MCF 10A (cell line): ENCODE measurements at regions not wholly inside any gene's neighbourhood (a gene's known extent, or its start where the extent isn't known, plus 50 kb on each side); places are given as distances from the start of the nearest gene placed in this dataset.

Source experiments
- BruUV-seq: library from RNA; stranded (reverse); fragments of 400-500 nt; replicated peaks from 2 replicates; lab custom pipeline; 2021; lab: Mats Ljungman, UMichigan
- CTCF ChIA-PET: fragments of 300-600 bp; sonication (Branson Sonifier 250); formaldehyde crosslinking; extraction: SDS; loops from one replicate; lab custom pipeline; 2021; ENCODE audit warnings: antibody characterized with exemption, inconsistent platforms; lab: Yijun Ruan, JAX
- POLR2A ChIA-PET: fragments of 300-600, 350-650 bp; sonication (Branson Sonifier 250); formaldehyde crosslinking; extraction: SDS; loops from one replicate; lab custom pipeline; 2020; ENCODE audit warnings: antibody characterized with exemption, inconsistent platforms; lab: Yijun Ruan, JAX
- DNase-seq: peaks from one replicate; pipeline ENCODE4 v3.0.0-alpha.2; 2018; ENCODE audit not compliant: unreplicated experiment
- H3K27ac Mint-ChIP-seq: one replicate; pipeline ENCODE4 v1.8.0; 2022; ENCODE audit warnings: mild to moderate bottlenecking, low read depth, mixed read lengths; ENCODE audit not compliant: unreplicated experiment
- H3K27me3 Mint-ChIP-seq: one replicate; pipeline ENCODE4 v1.8.0; 2022; ENCODE audit warnings: mixed read lengths; ENCODE audit not compliant: insufficient read depth, unreplicated experiment
- H3K36me3 Mint-ChIP-seq: one replicate; pipeline ENCODE4 v1.8.0; 2022; ENCODE audit warnings: mild to moderate bottlenecking, moderate library complexity, mixed read lengths; ENCODE audit not compliant: insufficient read depth, unreplicated experiment
- H3K4me1 Mint-ChIP-seq: one replicate; pipeline ENCODE4 v1.8.0; 2022; ENCODE audit warnings: mixed read lengths; ENCODE audit not compliant: insufficient read depth, unreplicated experiment
- H3K4me3 Mint-ChIP-seq: one replicate; pipeline ENCODE4 v1.8.0; 2022; ENCODE audit warnings: mild to moderate bottlenecking, moderate library complexity, mixed read lengths; ENCODE audit not compliant: unreplicated experiment
- H3K9me3 Mint-ChIP-seq: one replicate; pipeline ENCODE4 v1.8.0; 2022; ENCODE audit warnings: mixed read lengths; ENCODE audit not compliant: unreplicated experiment
- CTCF ChIP-seq: fragments of 200-600 bp; IDR thresholded peaks from one replicate; pipeline ENCODE4 v1.8.0; 2022; ENCODE audit warnings: antibody characterized with exemption, mild to moderate bottlenecking; ENCODE audit not compliant: unreplicated experiment
- intact Hi-C: fragments of 100-400 bp; cut with micrococcal nuclease; formaldehyde crosslinking; loops from 2 replicates; pipeline ENCODE4 v1.14.1; 2022

DNA sequence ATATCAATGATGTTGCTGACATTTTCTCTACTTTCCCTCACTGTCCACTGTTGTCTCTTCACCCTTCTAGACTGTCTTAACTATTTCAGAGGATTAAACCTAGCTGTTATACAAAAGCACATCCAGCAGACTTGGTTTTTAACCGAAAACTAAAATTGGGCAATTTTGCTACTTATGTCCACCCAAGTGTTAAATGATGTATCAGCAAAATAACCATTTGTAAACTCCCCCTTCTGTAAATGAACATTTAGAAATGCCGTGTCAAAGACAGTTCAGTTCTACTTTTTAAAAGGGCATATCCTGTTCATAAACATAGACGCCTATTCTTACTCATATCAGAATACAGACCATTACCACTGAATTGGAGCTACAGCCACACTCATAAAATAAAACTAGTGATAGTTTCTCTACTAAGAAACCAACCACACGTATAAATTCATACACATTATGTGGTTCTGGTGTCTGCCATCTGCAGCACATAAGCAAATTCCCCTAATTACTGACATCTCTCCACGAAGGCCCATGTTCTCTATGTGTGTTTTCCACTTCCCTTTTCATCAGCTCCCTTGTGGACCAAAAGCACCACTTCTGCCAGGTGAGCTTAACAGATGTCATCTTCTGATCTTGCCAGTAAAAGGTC, 1091.8 kb downstream of the PCDH9 start:
- TF ChIP-seq CTCF: no peak
- DNase-seq: no peak
- H3K27me3 Mint-ChIP-seq: no peaks in the 10 kb centered on the region
- peaks cover 4% of the 10 kb centered on the region for H3K36me3 Mint-ChIP-seq
- ChIA-PET POLR2A (no interaction called here), CTCF (no interaction called here)
- H3K27ac Mint-ChIP-seq: no peak overlapping the region
- peaks cover 4% of the 10 kb centered on the region for H3K4me1 Mint-ChIP-seq
- intact Hi-C loops: no loop called here
- H3K4me3 Mint-ChIP-seq: no peak overlapping the region
- no TSS peak for BruUV-seq
- H3K9me3 Mint-ChIP-seq: no peaks in the 10 kb centered on the region

- no TSS peak for BruUV-seq
- CTCF ChIA-PET: no interaction called here
These were observed 1092.8 kb downstream of the PCDH9 start for GRCh38 chr13:66137384-66137783.

DNA sequence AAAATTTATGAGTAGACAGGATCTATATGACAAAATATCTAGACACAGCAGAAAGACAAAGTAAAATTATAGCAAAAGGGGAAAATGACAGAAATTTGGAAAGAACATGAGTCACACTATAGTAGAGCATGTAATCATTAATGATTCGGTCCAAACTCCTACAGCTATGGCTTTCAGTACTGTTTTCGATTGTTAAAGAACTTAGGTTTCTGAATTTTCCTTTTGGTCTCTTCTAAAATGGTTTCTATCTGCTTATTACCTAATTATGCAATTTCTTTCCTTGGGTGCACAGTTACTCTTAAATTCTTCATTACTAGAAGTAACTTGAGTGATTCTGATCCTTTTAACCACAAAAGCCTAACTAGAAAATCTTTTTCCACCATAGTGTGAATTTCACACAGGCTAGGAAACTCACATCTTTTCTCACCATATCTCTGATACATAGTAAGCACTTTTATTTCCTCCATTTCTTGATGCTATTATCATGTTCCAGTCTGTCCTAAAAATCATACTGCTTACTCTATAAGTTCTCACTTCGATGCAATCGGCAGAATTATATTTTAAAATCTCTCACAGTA, 1101.4 kb downstream of the PCDH9 start:
- H3K4me1 Mint-ChIP-seq: no peaks in the 10 kb centered on the region
- H3K27ac Mint-ChIP-seq: no peak overlapping the region
- no peaks in the 10 kb centered on the region for H3K27me3 Mint-ChIP-seq
- no peak for TF ChIP-seq CTCF
- no peak for DNase-seq
- no peaks in the 10 kb centered on the region for H3K36me3 Mint-ChIP-seq
- intact Hi-C loops: no loop called here
- ChIA-PET CTCF (interaction anchor here (0.6 kb wide), 1 partner anchor 369 kb away, joined by 3 read pairs; no protein-coding TSS in a partner anchor), POLR2A (no interaction called here)
- no peak overlapping the region for H3K4me3 Mint-ChIP-seq
- no TSS peak for BruUV-seq
- no peaks in the 10 kb centered on the region for H3K9me3 Mint-ChIP-seq

More at GRCh38 chr13:66137384-66137783, 1092.8 kb downstream of the PCDH9 start:
- H3K27me3 Mint-ChIP-seq: no peaks in the 10 kb centered on the region
- no peaks in the 10 kb centered on the region for H3K36me3 Mint-ChIP-seq
- TF ChIP-seq CTCF: no peak
- no peak overlapping the region for H3K27ac Mint-ChIP-seq
- no peak overlapping the region for H3K4me3 Mint-ChIP-seq
- intact Hi-C loops: no loop called here
- POLR2A ChIA-PET: interaction anchor here (0.6 kb wide), 1 partner anchor 29 kb away, joined by 6 read pairs; no protein-coding TSS in a partner anchor
- no peaks in the 10 kb centered on the region for H3K4me1 Mint-ChIP-seq
- DNase-seq: no peak
- H3K9me3 Mint-ChIP-seq: no peaks in the 10 kb centered on the region

- no TSS peak for BruUV-seq
- no peak for TF ChIP-seq CTCF
- Mint-ChIP-seq H3K4me3 (no peak overlapping the region), H3K4me1 (no peaks in the 10 kb centered on the region), H3K27ac (no peak overlapping the region), H3K9me3 (no peaks in the 10 kb centered on the region), H3K27me3 (no peaks in the 10 kb centered on the region), H3K36me3 (no peaks in the 10 kb centered on the region)
- CTCF ChIA-PET: no interaction called here
- intact Hi-C loops: no loop called here
- POLR2A ChIA-PET: interaction anchor here (0.6 kb wide), 1 partner anchor 214 kb away, joined by 4 read pairs; no protein-coding TSS in a partner anchor
- DNase-seq: no peak
These were observed 1101.9 kb downstream of the PCDH9 start for GRCh38 chr13:66128201-66128600.
